ENCODE measurements at regions not wholly inside any gene's neighbourhood (a gene's known extent, or its start where the extent isn't known, plus 50 kb on each side); places are given as distances from the start of the nearest gene placed in this dataset.

- H3K4me1 ChIP-seq (ENCODE audit: insufficient read depth, low read length, severe bottlenecking) = no peaks in the 10 kb centered on the region
- TF ChIP-seq EZH2 (IDR thresholded peaks at IDR 0.05; ENCODE audit: borderline replicate concordance, low read length) (no peak), CTCF (IDR thresholded peaks at IDR 0.05; ENCODE audit: low read length) (no peak)
Measured at GRCh38 chr13:97091196-97091595, 96.9 kb upstream of the OXGR1 start.

GRCh38 chr13:97100821-97101220 lies 106.5 kb upstream of the OXGR1 start:
- H3K9me2 ChIP-seq (ENCODE audit: low read depth, low read length) = no peaks in the 10 kb centered on the region
- no peak overlapping the region for H3K4me3 ChIP-seq (ENCODE audit: low read depth, low read length, poor library complexity, severe bottlenecking)
- no peak overlapping the region for H3K4me2 ChIP-seq (ENCODE audit: low read length)
- H3K9me3 ChIP-seq (ENCODE audit: low read length) = peaks cover 9% of the 10 kb centered on the region
- TF ChIP-seq EZH2 (IDR thresholded peaks at IDR 0.05; ENCODE audit: borderline replicate concordance, low read length) = no peak
- no peak for TF ChIP-seq CTCF (IDR thresholded peaks at IDR 0.05; ENCODE audit: low read length)
- H3K27ac ChIP-seq (ENCODE audit: low read depth, low read length, poor library complexity, severe bottlenecking) = no peak overlapping the region
- H3K27me3 ChIP-seq (ENCODE audit: insufficient read depth, low read length) = no peaks in the 10 kb centered on the region
- H3K9ac ChIP-seq (ENCODE audit: low read length) = no peak overlapping the region
- H3K36me3 ChIP-seq (ENCODE audit: insufficient read depth, low read length) = no peaks in the 10 kb centered on the region
- no peaks in the 10 kb centered on the region for H3K4me1 ChIP-seq (ENCODE audit: insufficient read depth, low read length, severe bottlenecking)
- no peak overlapping the region for H2AFZ ChIP-seq (ENCODE audit: low read length)
- no peaks in the 10 kb centered on the region for H4K20me1 ChIP-seq (ENCODE audit: insufficient read depth, low read length)
- no peaks in the 10 kb centered on the region for H3K79me2 ChIP-seq (ENCODE audit: insufficient read depth, low read length)
- H3F3A ChIP-seq (ENCODE audit: insufficient read depth, low read length) = no peaks in the 10 kb centered on the region

More at GRCh38 chr13:97091196-97091595, 96.9 kb upstream of the OXGR1 start:
- H3F3A ChIP-seq (ENCODE audit: insufficient read depth, low read length) = no peaks in the 10 kb centered on the region
- no peaks in the 10 kb centered on the region for H3K9me2 ChIP-seq (ENCODE audit: low read depth, low read length)
- H3K4me2 ChIP-seq (ENCODE audit: low read length) = no peak overlapping the region
- no peak overlapping the region for H3K9ac ChIP-seq (ENCODE audit: low read length)
- no peak overlapping the region for H3K4me3 ChIP-seq (ENCODE audit: low read depth, low read length, poor library complexity, severe bottlenecking)
- peaks cover 3% of the 10 kb centered on the region; the same call in 1 of the 2 replicates for H3K9me3 ChIP-seq (ENCODE audit: low read length)
- no peaks in the 10 kb centered on the region for H3K79me2 ChIP-seq (ENCODE audit: insufficient read depth, low read length)
- H3K36me3 ChIP-seq (ENCODE audit: insufficient read depth, low read length) = no peaks in the 10 kb centered on the region
- H3K27me3 ChIP-seq (ENCODE audit: insufficient read depth, low read length) = no peaks in the 10 kb centered on the region
- no peaks in the 10 kb centered on the region for H4K20me1 ChIP-seq (ENCODE audit: insufficient read depth, low read length)
- no peak overlapping the region for H2AFZ ChIP-seq (ENCODE audit: low read length)
- no peak overlapping the region for H3K27ac ChIP-seq (ENCODE audit: low read depth, low read length, poor library complexity, severe bottlenecking)

GRCh38 chr13:97101912-97102708 lies 107.8 kb upstream of the OXGR1 start:
- Histone ChIP-seq H3K9me3 (ENCODE audit: low read length) (peaks cover 9% of the 10 kb centered on the region), H2AFZ (ENCODE audit: low read length) (no peak overlapping the region), H3K27me3 (ENCODE audit: insufficient read depth, low read length) (no peaks in the 10 kb centered on the region), H3K9ac (ENCODE audit: low read length) (no peak overlapping the region), H4K20me1 (ENCODE audit: insufficient read depth, low read length) (no peaks in the 10 kb centered on the region), H3K4me1 (ENCODE audit: insufficient read depth, low read length, severe bottlenecking) (no peaks in the 10 kb centered on the region), H3K4me3 (ENCODE audit: low read depth, low read length, poor library complexity, severe bottlenecking) (no peak overlapping the region), H3K4me2 (ENCODE audit: low read length) (no peak overlapping the region), H3K27ac (ENCODE audit: low read depth, low read length, poor library complexity, severe bottlenecking) (no peak overlapping the region), H3K36me3 (ENCODE audit: insufficient read depth, low read length) (no peaks in the 10 kb centered on the region), H3K79me2 (ENCODE audit: insufficient read depth, low read length) (no peaks in the 10 kb centered on the region), H3F3A (ENCODE audit: insufficient read depth, low read length) (no peaks in the 10 kb centered on the region), H3K9me2 (ENCODE audit: low read depth, low read length) (no peaks in the 10 kb centered on the region)
- no peak for TF ChIP-seq EZH2 (IDR thresholded peaks at IDR 0.05; ENCODE audit: borderline replicate concordance, low read length)

- Histone ChIP-seq H4K20me1 (ENCODE audit: insufficient read depth, low read length) (no peaks in the 10 kb centered on the region), H3K36me3 (ENCODE audit: insufficient read depth, low read length) (no peaks in the 10 kb centered on the region), H3K9me2 (ENCODE audit: low read depth, low read length) (no peaks in the 10 kb centered on the region), H3K4me2 (ENCODE audit: low read length) (no peak overlapping the region), H3K27me3 (ENCODE audit: insufficient read depth, low read length) (no peaks in the 10 kb centered on the region), H2AFZ (ENCODE audit: low read length) (no peak overlapping the region), H3F3A (ENCODE audit: insufficient read depth, low read length) (no peaks in the 10 kb centered on the region), H3K4me3 (ENCODE audit: low read depth, low read length, poor library complexity, severe bottlenecking) (no peak overlapping the region), H3K9me3 (ENCODE audit: low read length) (peaks cover 9% of the 10 kb centered on the region), H3K27ac (ENCODE audit: low read depth, low read length, poor library complexity, severe bottlenecking) (no peak overlapping the region), H3K4me1 (ENCODE audit: insufficient read depth, low read length, severe bottlenecking) (no peaks in the 10 kb centered on the region), H3K9ac (ENCODE audit: low read length) (no peak overlapping the region), H3K79me2 (ENCODE audit: insufficient read depth, low read length) (no peaks in the 10 kb centered on the region)
- no peak for TF ChIP-seq CTCF (IDR thresholded peaks at IDR 0.05; ENCODE audit: low read length)
- TF ChIP-seq EZH2 (IDR thresholded peaks at IDR 0.05; ENCODE audit: borderline replicate concordance, low read length) = no peak
Measured at GRCh38 chr13:97106323-97106722, 112.0 kb upstream of the OXGR1 start.
